ENCODE measurements at regions not wholly inside any gene's neighbourhood (a gene's known extent, or its start where the extent isn't known, plus 50 kb on each side); places are given as distances from the start of the nearest gene placed in this dataset.

DNA sequence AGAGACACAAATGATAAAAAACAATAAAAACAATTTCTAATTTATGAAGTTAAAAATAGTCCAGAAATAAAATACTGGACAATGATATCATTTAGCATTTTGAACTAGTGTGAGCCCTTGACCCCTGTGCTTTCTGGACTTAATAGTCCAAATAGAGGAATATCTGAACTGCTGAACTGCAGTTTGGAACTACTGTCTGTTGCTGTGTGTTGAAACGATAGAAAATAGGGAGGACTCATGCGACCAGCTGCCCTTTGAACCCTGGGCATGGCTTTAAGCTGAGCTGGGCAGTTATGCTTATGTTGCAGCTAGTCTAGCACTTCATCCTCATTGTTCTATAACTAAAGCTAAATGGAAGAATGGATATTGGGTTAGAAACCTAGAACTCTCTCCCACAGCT lies 99.5 kb downstream of the FMR1NB start:
- WGBS (ENCODE audit: missing lambda C conversion rate) = 0% methylated on average over 2 of the region's 2 CpGs
- CTCF ChIA-PET = no interaction called here
- Histone ChIP-seq H3K4me3 (no peak overlapping the region), H3K27ac (no peak overlapping the region), H3K4me1 (no peaks in the 10 kb centered on the region), H3K9me3 (no peaks in the 10 kb centered on the region), H3K4me2 (no peak overlapping the region)
- TF ChIP-seq POLR2A (IDR thresholded peaks at IDR 0.05; ENCODE audit: low read length) = no peak
- TF ChIP-seq, protein P1, sequence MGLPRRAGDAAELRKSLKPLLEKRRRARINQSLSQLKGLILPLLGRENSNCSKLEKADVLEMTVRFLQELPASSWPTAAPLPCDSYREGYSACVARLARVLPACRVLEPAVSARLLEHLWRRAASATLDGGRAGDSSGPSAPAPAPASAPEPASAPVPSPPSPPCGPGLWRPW (IDR thresholded peaks at IDR 0.05) = no peak
- TF ChIP-seq RCOR1 (IDR thresholded peaks at IDR 0.05; ENCODE audit: low read depth, low read length) = no peak
- TF ChIP-seq RFX5 (IDR thresholded peaks at IDR 0.05) = no peak
- no peak for TF ChIP-seq TP53 (CRISPR knock-in tag; IDR thresholded peaks at IDR 0.05)
- TF ChIP-seq BHLHE40 (IDR thresholded peaks at IDR 0.05; ENCODE audit: low read depth, low read length) = no peak
- TF ChIP-seq ESRRA (IDR thresholded peaks at IDR 0.05; ENCODE audit: borderline replicate concordance, low read length) = no peak
- TF ChIP-seq PHF8 (IDR thresholded peaks at IDR 0.05; ENCODE audit: borderline replicate concordance, low read depth) = no peak
- TF ChIP-seq RNF2 (IDR thresholded peaks at IDR 0.05; ENCODE audit: borderline replicate concordance, low read depth) = no peak
- no peak for TF ChIP-seq JUN (IDR thresholded peaks at IDR 0.05)
- no peak for TF ChIP-seq FOSL2 (IDR thresholded peaks at IDR 0.05)
- no peak for TF ChIP-seq FOSL2 (CRISPR knock-in tag; IDR thresholded peaks at IDR 0.05)
- TF ChIP-seq TFCP2L1 (CRISPR knock-in tag; IDR thresholded peaks at IDR 0.05) = no peak
- no peak for TF ChIP-seq MYC (IDR thresholded peaks at IDR 0.05; ENCODE audit: borderline replicate concordance, low read length)
- no peak for TF ChIP-seq KDM5A (IDR thresholded peaks at IDR 0.05)
- FAIRE-seq = peak; percentile 56
- ATAC-seq = no peak
- POLR2A ChIA-PET = no interaction called here
- no peak for DNase-seq (ENCODE audit: low read depth in 1 of 2, low spot score in 1 of 2)

DNA sequence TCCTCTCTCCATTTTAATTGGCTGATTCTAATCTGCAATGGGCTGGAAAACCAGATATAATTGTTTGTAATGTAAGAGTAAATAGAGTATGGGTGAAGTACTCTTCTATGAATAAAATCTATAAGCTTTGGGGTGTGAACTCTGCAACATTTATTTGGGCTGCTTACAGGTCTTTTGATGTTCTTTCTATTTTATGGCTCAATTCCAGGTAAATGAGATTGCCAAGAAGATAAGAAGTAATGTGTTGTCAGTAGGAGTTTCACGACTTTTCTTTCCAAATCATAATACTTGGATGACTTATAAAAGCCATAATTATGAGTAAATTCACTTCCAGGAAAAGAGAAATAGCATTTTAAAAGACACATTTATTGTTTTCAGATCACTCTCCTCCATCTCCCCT lies 103.5 kb downstream of the FMR1NB start:
- no peaks in the 10 kb centered on the region for H3K9me3 ChIP-seq
- ChIA-PET POLR2A (no interaction called here), CTCF (no interaction called here)
- no peak overlapping the region for H3K4me2 ChIP-seq
- H3K4me1 ChIP-seq = no peaks in the 10 kb centered on the region
- H3K27ac ChIP-seq = no peak overlapping the region
- no peak overlapping the region for H3K4me3 ChIP-seq
- 0% methylated on average over 1 of the region's 1 CpG for WGBS (ENCODE audit: missing lambda C conversion rate)
- ATAC-seq (no peak), FAIRE-seq (no peak), DNase-seq (ENCODE audit: low read depth in 1 of 2, low spot score in 1 of 2) (no peak)
- TF ChIP-seq EP300 (IDR thresholded peaks at IDR 0.05) (no peak), FOSB (CRISPR knock-in tag; IDR thresholded peaks at IDR 0.05) (no peak), CBX8 (IDR thresholded peaks at IDR 0.05) (no peak), HOXB13 (CRISPR knock-in tag; IDR thresholded peaks at IDR 0.05; ENCODE audit: low read depth) (no peak), ZSCAN20 (CRISPR knock-in tag; IDR thresholded peaks at IDR 0.05) (no peak), RNF2 (IDR thresholded peaks at IDR 0.05; ENCODE audit: borderline replicate concordance, low read depth) (no peak), SMC3 (IDR thresholded peaks at IDR 0.05) (no peak), MYC (IDR thresholded peaks at IDR 0.05; ENCODE audit: borderline replicate concordance, low read length) (no peak), CBX2 (IDR thresholded peaks at IDR 0.05; ENCODE audit: borderline replicate concordance, low read depth) (no peak), HOXA7 (CRISPR knock-in tag; IDR thresholded peaks at IDR 0.05) (no peak), CEBPB (IDR thresholded peaks at IDR 0.05) (no peak), CHD2 (IDR thresholded peaks at IDR 0.05; ENCODE audit: low read length, partially characterized antibody) (no peak), RAD21 (conservative IDR thresholded peaks at IDR 0.05 in 1 of 2, IDR thresholded peaks at IDR 0.05 in 1 of 2) (no peak), TP53 (CRISPR knock-in tag; IDR thresholded peaks at IDR 0.05) (no peak), EHF (CRISPR knock-in tag; IDR thresholded peaks at IDR 0.05) (no peak), CHD4 (IDR thresholded peaks at IDR 0.05; ENCODE audit: borderline replicate concordance) (no peak)
- TF ChIP-seq, protein P2, sequence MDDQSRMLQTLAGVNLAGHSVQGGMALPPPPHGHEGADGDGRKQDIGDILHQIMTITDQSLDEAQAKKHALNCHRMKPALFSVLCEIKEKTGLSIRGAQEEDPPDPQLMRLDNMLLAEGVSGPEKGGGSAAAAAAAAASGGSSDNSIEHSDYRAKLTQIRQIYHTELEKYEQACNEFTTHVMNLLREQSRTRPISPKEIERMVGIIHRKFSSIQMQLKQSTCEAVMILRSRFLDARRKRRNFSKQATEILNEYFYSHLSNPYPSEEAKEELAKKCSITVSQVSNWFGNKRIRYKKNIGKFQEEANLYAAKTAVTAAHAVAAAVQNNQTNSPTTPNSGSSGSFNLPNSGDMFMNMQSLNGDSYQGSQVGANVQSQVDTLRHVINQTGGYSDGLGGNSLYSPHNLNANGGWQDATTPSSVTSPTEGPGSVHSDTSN (IDR thresholded peaks at IDR 0.05) = no peak
- TF ChIP-seq, protein P3, sequence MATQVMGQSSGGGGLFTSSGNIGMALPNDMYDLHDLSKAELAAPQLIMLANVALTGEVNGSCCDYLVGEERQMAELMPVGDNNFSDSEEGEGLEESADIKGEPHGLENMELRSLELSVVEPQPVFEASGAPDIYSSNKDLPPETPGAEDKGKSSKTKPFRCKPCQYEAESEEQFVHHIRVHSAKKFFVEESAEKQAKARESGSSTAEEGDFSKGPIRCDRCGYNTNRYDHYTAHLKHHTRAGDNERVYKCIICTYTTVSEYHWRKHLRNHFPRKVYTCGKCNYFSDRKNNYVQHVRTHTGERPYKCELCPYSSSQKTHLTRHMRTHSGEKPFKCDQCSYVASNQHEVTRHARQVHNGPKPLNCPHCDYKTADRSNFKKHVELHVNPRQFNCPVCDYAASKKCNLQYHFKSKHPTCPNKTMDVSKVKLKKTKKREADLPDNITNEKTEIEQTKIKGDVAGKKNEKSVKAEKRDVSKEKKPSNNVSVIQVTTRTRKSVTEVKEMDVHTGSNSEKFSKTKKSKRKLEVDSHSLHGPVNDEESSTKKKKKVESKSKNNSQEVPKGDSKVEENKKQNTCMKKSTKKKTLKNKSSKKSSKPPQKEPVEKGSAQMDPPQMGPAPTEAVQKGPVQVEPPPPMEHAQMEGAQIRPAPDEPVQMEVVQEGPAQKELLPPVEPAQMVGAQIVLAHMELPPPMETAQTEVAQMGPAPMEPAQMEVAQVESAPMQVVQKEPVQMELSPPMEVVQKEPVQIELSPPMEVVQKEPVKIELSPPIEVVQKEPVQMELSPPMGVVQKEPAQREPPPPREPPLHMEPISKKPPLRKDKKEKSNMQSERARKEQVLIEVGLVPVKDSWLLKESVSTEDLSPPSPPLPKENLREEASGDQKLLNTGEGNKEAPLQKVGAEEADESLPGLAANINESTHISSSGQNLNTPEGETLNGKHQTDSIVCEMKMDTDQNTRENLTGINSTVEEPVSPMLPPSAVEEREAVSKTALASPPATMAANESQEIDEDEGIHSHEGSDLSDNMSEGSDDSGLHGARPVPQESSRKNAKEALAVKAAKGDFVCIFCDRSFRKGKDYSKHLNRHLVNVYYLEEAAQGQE (IDR thresholded peaks at IDR 0.05) = no peak
- TF ChIP-seq, protein P4, sequence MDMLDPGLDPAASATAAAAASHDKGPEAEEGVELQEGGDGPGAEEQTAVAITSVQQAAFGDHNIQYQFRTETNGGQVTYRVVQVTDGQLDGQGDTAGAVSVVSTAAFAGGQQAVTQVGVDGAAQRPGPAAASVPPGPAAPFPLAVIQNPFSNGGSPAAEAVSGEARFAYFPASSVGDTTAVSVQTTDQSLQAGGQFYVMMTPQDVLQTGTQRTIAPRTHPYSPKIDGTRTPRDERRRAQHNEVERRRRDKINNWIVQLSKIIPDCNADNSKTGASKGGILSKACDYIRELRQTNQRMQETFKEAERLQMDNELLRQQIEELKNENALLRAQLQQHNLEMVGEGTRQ (IDR thresholded peaks at IDR 0.05) = no peak
